NT2/D1 (cell line): ENCODE measurements at regions not wholly inside any gene's neighbourhood (a gene's known extent, or its start where the extent isn't known, plus 50 kb on each side); places are given as distances from the start of the nearest gene placed in this dataset.

Source experiments
- SUZ12 ChIP-seq: IDR thresholded peaks from 2 replicates; pipeline ENCODE4 v1.6.1; 2011; ENCODE audit not compliant: insufficient read length, insufficient read depth; ENCODE audit errors: extremely low read depth
- YY1 ChIP-seq: IDR thresholded peaks from 2 replicates; pipeline ENCODE4 v1.6.1; 2011; ENCODE audit not compliant: insufficient read length, insufficient read depth

DNA sequence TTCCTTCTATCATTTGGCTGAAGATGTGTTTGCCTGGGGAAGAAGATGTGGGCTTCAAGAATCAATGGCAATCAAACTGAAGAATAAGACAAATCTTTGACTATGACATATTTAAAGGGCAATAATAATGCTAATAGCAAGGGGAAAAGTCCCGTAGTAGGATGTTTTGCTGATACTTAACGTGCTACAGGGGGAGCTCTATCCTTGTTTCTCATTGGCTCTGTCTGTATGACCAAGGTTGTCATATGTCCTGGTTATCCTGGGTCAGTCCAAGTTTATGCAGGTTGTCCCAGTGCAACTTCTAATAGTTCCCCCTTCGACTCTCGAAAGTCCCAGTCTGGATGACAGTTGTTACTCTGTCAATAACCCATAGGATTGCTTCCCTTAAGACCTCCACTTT is 321.3 kb downstream of the DHX35 start:
- TF ChIP-seq SUZ12: no peak
- no peak for TF ChIP-seq YY1
